A204.1 (cell line): ENCODE measurements at regions not wholly inside any gene's neighbourhood (a gene's known extent, or its start where the extent isn't known, plus 50 kb on each side); places are given as distances from the start of the nearest gene placed in this dataset.

Source experiments
- FAIRE-seq: peaks from 2 replicates; lab custom pipeline; 2012; peaks lifted over from hg19 to GRCh38; lab: Jason Lieb, UNC

- no peak for FAIRE-seq
These were observed 403.6 kb downstream of the RRAGC start for GRCh38 chr1:38455829-38456530.

GRCh38 chr1:38454749-38455441 is 404.7 kb downstream of the RRAGC start:
- no peak for FAIRE-seq

DNA sequence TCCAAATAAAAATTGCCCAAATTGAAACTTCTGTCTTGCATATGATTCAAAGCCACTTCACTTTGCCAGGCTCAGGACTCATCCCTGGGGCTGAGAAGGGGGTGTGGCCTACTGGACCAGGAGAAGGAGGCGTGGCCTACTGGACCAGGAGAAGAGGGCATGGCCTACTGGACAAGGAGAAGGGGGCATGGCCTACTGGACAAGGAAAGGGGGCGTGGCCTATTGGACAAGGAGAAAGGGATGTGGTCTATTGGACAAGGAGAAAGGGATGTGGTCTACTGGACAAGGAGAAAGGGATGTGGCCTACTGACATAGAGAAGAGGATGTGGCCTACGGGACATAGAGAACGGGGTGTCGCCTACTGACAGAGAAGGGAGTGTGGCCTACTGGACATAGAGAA is 405.3 kb downstream of the RRAGC start:
- FAIRE-seq, result no peak

GRCh38 chr1:38452246-38452645 is 405.7 kb upstream of the POU3F1 start:
- no peak for FAIRE-seq

DNA sequence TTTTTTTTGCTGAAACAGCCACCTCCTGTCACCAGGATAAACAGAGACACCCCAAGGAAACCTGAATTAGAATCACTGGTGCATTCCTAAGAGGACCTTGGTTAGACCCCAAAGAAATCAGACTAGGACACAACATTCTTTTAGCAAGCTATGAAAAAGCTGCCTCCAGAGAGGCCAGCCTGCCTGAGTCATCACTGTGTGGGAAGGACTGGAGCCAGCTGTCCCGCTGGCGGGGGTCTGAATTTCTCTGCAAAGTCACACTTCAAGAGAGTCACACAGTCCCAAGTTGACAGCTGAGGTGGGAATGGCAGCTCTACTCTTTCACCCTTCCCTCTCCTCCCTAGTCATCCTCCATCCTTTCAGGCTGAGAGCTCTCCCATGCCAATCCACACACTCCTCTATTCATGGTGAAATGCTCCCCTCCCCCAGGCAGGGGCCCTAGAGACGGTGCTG is 405.0 kb upstream of the POU3F1 start:
- no peak for FAIRE-seq

DNA sequence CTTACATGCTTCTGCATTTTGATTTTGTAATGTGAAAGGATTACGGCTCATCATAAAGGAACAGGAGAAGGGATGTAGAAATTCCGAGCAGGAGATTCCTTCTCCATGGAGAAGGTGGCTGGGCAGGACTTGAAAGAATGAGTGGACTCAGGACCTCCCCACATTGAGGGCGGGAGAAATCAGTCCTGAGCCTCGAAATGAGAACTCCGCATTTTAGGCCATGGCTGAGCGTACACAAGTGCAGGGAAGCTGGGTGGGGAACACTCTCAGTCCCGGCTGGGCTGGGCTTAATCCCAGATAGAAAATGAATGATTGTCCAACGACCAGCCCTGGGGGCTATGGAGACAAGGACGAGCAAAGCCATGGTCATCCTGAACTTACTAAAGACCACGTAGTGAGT is 402.3 kb upstream of the POU3F1 start:
- no peak for FAIRE-seq

GRCh38 chr1:38446936-38447335 is 400.3 kb upstream of the POU3F1 start:
- no peak for FAIRE-seq

DNA sequence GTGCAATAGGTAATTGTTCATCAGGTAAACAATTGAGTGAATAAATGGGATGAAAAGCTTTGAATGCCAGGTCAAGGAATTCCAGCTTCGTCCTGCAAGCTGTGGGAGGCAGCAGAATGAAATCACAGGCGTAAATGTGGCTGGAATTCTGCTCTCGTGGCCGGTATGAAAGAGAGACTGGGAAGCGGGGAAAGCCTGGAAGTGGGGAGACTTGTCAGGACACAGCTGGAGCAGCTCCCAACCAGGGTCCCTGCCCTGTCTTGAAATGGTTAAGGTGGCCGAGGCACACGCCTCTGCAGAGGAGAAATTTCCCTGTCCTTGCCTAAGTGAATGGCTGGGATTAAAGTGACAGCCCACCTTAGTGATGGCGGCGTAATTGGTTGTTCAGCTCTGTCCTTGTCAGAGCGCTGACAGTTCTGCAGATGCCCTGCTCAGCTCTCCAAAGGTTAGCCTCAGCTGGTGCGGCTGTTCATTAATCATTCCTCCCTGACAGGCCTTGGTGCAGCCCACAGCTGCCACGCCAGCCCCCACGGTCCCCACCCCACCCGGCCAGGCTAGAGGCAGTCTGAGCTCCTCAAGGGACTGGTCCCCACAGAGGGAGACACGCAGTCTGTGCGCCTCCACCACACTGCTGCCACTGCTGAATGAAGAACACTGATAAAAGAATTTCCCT is 398.3 kb upstream of the POU3F1 start:
- no peak for FAIRE-seq

- FAIRE-seq, result no peak
These were observed 397.7 kb upstream of the POU3F1 start for GRCh38 chr1:38444311-38444710.

GRCh38 chr1:38440402-38440801 is 393.8 kb upstream of the POU3F1 start:
- no peak for FAIRE-seq

- no peak for FAIRE-seq
These were observed 390.2 kb upstream of the POU3F1 start for GRCh38 chr1:38436749-38437148.

DNA sequence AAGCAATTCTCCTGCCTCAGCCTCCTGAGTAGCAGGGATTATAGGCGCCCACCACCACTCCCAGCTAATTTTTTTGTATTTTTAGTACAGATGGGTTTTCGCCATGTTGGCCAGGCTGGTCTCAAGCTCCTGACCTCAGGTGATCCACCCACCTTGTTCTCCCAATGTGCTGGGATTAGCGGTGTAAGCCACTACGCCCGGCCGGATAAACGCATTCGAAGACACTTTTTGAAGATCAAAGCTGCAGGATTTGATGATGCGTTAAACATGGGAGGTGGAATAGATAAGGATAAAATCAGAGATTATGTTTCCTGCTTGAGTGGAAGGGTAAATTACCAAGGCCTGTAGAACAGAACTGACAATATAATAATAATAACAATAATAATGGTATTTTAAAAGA is 389.4 kb upstream of the POU3F1 start:
- FAIRE-seq, result no peak

GRCh38 chr1:38433084-38433722 is 386.6 kb upstream of the POU3F1 start:
- no peak for FAIRE-seq

DNA sequence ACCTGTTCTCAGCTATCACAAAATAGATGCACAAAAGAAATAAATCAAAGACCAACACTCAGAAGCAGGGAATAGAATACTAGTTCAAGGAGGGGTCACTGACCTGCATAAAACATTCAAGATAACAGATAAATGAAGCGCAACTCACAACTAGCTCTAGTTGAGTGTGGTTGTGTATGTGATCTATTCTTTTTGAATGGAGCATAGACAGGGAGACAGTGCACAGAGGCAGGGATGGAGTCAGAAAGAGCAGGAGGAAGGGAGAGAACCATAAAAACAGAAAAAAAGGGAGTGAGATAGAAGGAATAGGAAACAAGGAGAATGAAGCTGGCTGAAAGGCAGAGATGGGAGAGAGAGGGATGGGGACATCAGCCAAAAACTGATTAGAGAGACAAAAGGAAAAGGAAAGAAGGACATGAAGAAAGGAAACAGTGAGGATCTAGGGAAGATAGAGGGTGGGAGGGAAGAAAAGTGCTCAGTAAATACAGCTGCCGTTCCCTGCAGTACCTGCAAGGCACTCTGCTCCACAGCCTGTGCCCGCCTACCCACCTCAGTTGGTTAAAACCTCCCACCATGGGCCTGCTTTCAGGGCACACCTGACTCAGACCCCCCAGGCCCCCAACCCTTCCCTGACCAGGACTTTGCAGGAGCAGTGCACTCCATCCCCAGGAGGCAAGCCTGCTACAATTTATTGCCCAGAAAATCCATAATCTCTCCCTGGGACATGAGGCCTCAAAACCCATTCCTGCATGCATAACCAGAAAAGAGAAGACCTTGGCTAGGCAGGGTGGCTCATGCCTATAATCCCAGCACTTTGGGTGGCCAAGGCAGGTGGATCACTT is 385.2 kb upstream of the POU3F1 start:
- no peak for FAIRE-seq

DNA sequence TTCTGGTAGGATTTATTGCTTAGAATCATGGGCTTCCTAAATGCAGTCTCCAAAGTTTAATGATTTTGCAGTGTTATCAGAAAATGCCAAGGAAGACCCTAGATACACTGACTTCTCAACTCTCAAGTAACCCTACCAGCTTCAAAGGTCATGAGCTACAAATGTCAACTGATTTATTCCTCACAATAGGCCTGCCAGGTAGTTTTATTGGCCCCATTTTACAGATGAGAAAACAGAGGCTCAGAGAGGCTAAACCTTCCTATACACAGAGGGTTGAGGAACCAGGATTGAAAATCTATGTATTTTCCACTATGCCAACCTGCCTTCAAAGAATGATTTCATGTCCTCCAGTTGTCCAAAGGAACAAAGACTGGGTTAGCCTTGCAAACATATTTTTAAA is 384.4 kb upstream of the POU3F1 start:
- FAIRE-seq, result no peak

GRCh38 chr1:38424677-38425076 is 378.1 kb upstream of the POU3F1 start:
- FAIRE-seq, result no peak

DNA sequence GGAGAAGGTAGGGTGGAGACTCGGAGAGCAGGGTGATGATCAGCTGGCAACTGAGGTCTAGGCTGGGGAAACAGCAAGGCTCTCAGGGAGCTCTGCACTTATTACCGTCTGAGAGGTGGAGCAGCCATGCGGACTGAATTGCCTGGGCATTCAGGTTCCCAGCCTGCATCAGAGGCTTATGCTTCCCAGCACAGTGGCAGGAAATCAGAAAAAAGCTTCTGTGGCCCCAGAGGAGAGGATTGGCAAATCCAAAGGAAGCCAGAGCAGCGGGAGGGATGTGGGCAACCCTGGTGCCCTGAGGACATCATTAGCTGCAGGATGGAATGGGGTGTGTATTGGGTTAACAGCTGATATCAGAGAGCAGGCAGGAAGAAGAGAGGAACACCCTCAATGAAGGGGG is 374.1 kb upstream of the POU3F1 start:
- no peak for FAIRE-seq

- FAIRE-seq, result no peak
These were observed 371.8 kb upstream of the POU3F1 start for GRCh38 chr1:38418195-38419030.

GRCh38 chr1:38403667-38404066 is 357.1 kb upstream of the POU3F1 start:
- FAIRE-seq, result no peak

DNA sequence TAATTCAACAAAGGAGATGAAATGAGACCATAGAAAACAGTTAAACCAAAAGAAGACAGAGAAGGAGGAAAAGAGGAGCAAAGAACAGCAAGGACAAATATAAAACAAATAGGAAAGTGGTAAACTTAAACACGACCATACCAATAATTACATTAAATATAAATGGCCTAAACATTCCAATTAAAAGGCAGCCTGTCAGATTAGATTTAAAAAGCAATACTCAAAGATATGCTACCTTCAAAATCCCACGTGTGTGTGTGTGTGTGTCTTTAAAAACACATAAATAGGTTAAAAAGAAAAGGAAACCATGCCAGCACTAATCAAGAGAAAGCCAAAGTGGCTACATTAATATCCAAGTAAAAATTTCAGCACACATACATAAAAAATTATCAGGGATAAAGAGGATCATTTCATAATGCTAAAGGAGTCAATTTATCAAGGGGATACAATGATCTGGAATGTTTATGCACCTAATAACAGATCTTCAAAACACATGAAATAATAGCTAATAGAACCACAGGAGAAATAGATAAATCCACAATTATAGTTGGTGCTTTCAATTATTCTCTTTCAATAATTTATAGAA is 355.7 kb upstream of the POU3F1 start:
- no peak for FAIRE-seq

- no peak for FAIRE-seq
These were observed 350.0 kb upstream of the POU3F1 start for GRCh38 chr1:38396606-38397005.
